BJ (cell line): ENCODE measurements at regions not wholly inside any gene's neighbourhood (a gene's known extent, or its start where the extent isn't known, plus 50 kb on each side); places are given as distances from the start of the nearest gene placed in this dataset.

ENCODE experiments used
- CTCF ChIA-PET: fragments of 350-600 bp; formaldehyde crosslinking; extraction: SDS; loops from one replicate; lab custom pipeline; 2021; ENCODE audit warnings: antibody characterized with exemption, inconsistent platforms; lab: Yijun Ruan, JAX
- POLR2A ChIA-PET: fragments of 300-600 bp; sonication (Branson Sonifier 250); formaldehyde crosslinking; extraction: SDS; loops from one replicate; lab custom pipeline; 2021; ENCODE audit warnings: antibody characterized with exemption; lab: Charles Lee
- DNase-seq: peaks from one replicate; pipeline ENCODE4 v3.0.0-alpha.2; 2011; ENCODE audit warnings: low read depth
- H3K27me3 ChIP-seq: 2 replicates; pipeline ENCODE4 v1.6.0; 2011; ENCODE audit warnings: low read length; ENCODE audit not compliant: control insufficient read depth, insufficient read depth
- H3K36me3 ChIP-seq: 2 replicates; pipeline ENCODE4 v1.5.1; 2011; ENCODE audit warnings: low read length; ENCODE audit not compliant: control insufficient read depth, insufficient read depth
- H3K4me3 ChIP-seq: 2 replicates; pipeline ENCODE4 v1.5.1; 2011; ENCODE audit warnings: low read depth, mild to moderate bottlenecking, control low read depth, low read length
- TF ChIP-seq, protein P1 (sequence below): IDR thresholded peaks from 2 replicates; pipeline ENCODE4 v1.5.1; 2011; ENCODE audit warnings: low read depth, mild to moderate bottlenecking, control low read depth, inconsistent platforms, low read length, moderate library complexity; ENCODE audit not compliant: insufficient read depth

DNA sequence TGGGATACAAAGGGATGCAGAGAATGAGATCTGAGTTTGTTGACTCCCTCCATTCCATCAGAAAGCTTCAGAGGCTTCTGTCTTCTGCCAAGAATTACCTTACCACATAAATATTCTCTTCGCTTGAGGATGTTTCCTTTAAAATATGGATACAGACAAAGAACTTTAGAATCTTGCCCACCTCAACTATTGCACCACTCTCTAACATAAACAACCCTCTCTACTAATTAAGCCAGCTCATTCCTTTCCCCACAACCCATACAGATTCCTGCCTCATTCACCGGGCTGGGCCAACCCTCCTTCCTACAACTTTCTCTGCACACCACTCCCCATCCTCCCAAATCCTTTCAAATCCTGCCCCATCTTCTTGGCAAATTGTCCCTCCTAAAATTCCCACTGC lies 315.8 kb downstream of the RAB28 start:
- H3K27me3 ChIP-seq, result no peaks in the 10 kb centered on the region
- TF ChIP-seq, protein P1, sequence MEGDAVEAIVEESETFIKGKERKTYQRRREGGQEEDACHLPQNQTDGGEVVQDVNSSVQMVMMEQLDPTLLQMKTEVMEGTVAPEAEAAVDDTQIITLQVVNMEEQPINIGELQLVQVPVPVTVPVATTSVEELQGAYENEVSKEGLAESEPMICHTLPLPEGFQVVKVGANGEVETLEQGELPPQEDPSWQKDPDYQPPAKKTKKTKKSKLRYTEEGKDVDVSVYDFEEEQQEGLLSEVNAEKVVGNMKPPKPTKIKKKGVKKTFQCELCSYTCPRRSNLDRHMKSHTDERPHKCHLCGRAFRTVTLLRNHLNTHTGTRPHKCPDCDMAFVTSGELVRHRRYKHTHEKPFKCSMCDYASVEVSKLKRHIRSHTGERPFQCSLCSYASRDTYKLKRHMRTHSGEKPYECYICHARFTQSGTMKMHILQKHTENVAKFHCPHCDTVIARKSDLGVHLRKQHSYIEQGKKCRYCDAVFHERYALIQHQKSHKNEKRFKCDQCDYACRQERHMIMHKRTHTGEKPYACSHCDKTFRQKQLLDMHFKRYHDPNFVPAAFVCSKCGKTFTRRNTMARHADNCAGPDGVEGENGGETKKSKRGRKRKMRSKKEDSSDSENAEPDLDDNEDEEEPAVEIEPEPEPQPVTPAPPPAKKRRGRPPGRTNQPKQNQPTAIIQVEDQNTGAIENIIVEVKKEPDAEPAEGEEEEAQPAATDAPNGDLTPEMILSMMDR, result no peak
- ChIA-PET CTCF (no interaction called here), POLR2A (no interaction called here)
- no peak for DNase-seq
- H3K36me3 ChIP-seq, result no peaks in the 10 kb centered on the region
- H3K4me3 ChIP-seq, result no peak overlapping the region

DNA sequence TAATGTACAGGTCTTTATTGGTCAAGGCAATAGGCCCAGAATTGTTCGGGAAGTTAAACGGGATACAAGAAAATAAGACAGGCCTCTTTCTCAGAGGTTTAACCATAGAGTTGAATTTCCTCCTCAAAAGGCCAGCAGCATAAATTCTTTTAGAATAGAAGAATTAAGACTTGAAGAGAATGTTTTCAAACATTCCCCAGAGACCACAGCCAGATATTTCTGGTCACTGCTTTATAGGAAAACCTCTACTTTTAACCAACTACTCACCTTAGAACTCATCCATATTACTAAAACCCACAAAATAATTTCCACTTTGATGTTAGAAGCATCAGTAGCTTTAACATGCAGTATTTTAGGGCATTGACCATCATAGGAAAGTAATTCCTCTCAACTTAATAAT lies 317.9 kb downstream of the RAB28 start:
- no peak for DNase-seq
- no peak overlapping the region for H3K4me3 ChIP-seq
- H3K27me3 ChIP-seq, result no peaks in the 10 kb centered on the region
- CTCF ChIA-PET, result no interaction called here
- TF ChIP-seq, protein P1, result no peak
- POLR2A ChIA-PET, result no interaction called here
- no peaks in the 10 kb centered on the region for H3K36me3 ChIP-seq

DNA sequence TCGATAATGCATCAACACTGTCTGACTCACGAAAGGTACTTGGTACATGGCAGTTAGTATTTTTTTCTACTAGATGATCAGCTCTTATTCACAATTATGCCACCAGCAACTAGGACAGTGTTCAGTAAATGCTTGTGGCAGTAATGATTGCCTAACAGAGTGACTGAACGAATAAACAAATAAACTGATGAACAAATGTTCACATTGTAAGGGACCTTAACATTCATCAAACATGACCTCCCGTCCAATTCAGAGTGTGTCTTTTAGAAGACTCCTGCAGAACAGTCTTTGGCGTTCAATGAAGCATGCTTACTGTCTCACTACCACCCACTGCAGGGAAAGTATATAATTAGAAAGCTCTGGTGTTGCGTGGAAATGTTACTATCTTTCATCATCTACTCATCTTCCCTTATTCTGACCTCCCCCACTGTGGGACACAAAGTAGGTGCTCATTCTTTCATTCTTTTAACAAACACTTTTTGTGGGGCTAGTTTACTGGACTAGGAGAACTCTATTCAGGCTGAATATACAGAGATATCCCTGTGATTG lies 319.3 kb downstream of the RAB28 start:
- Histone ChIP-seq H3K36me3 (no peaks in the 10 kb centered on the region), H3K27me3 (no peaks in the 10 kb centered on the region), H3K4me3 (no peak overlapping the region)
- DNase-seq, result no peak
- TF ChIP-seq, protein P1, result no peak
- ChIA-PET CTCF (no interaction called here), POLR2A (no interaction called here)

DNA sequence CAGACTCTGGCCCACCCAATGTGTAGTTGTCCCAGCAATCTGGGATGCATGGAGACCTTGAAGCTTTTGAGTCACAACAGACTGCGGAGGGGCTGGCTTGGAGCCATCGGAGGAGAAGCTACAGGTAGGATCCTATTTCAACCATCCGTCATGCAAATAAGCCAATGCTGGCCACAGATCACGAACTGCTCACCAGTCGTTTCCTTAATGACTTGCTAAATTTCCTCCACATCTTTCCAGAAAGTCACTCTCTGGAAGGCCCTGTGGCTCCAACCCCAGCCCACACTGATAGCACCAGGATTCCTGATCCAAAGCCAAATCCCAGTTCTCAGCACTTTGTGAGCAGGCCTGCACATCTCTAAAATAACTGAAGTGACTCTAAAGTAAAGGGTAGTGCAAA lies 321.3 kb downstream of the RAB28 start:
- no peak overlapping the region for H3K4me3 ChIP-seq
- no peak for DNase-seq
- POLR2A ChIA-PET, result no interaction called here
- no peaks in the 10 kb centered on the region for H3K36me3 ChIP-seq
- CTCF ChIA-PET, result no interaction called here
- TF ChIP-seq, protein P1, result no peak
- H3K27me3 ChIP-seq, result no peaks in the 10 kb centered on the region

DNA sequence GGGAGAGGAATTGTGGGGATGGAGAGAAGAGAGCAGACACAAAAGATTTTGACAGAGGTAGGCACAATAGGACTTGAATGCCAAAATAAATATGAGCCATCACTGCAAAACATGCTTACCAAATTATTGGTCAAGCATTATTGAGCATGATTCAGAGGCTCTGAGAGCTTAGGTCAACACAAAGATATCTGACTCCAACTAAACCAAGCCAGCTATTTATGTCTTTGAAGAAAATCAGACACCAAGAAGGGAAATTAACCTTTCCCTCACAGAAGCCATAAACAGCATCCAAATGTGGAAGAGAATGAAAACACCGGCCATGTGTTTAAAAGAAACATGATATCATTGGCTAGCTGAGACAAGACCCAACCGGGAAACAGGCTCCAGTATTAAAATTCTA lies 323.2 kb downstream of the RAB28 start:
- no peaks in the 10 kb centered on the region for H3K36me3 ChIP-seq
- TF ChIP-seq, protein P1, result no peak
- H3K27me3 ChIP-seq, result no peaks in the 10 kb centered on the region
- ChIA-PET POLR2A (no interaction called here), CTCF (interaction anchor here (0.9 kb wide), 1 partner anchor 10 kb away, joined by 3 read pairs; no protein-coding TSS in a partner anchor)
- no peak overlapping the region for H3K4me3 ChIP-seq
- DNase-seq, result peak; percentile 44
